WTC11 (cell line): ENCODE measurements at regions not wholly inside any gene's neighbourhood (a gene's known extent, or its start where the extent isn't known, plus 50 kb on each side); places are given as distances from the start of the nearest gene placed in this dataset.

Experiments
- ATAC-seq: fragments of 200-7000 bp; cut with Tn5 transposase; 2 replicates; pipeline ENCODE4 v1.10.0; 2021; ENCODE audit warnings: mild to moderate bottlenecking, moderate library complexity
- CTCF ChIA-PET: fragments of 300-600 bp; sonication (Branson Sonifier 250); formaldehyde crosslinking; loops from one replicate; lab custom pipeline; 2021; ENCODE audit warnings: antibody characterized with exemption; lab: Charles Lee
- POLR2A ChIA-PET: fragments of 350-600 bp; sonication (Branson Sonifier 250); formaldehyde crosslinking; loops from one replicate; lab custom pipeline; 2021; ENCODE audit warnings: antibody characterized with exemption; lab: Charles Lee
- DNase-seq: peaks from one replicate; pipeline ENCODE4 v3.0.0; 2021; ENCODE audit warnings: low spot score
- H3K27ac Mint-ChIP-seq: 2 replicates; pipeline ENCODE4 v1.8.0; 2021; ENCODE audit warnings: mixed read lengths
- H3K27me3 Mint-ChIP-seq: 2 replicates; pipeline ENCODE4 v1.8.0; 2021; ENCODE audit warnings: low read depth, mild to moderate bottlenecking, moderate library complexity, mixed read lengths
- H3K36me3 Mint-ChIP-seq: 2 replicates; pipeline ENCODE4 v1.8.0; 2021; ENCODE audit warnings: mixed read lengths
- H3K4me1 Mint-ChIP-seq: 2 replicates; pipeline ENCODE4 v1.8.0; 2022; ENCODE audit warnings: mixed read lengths
- H3K4me3 Mint-ChIP-seq: 2 replicates; pipeline ENCODE4 v1.8.0; 2021; ENCODE audit warnings: mild to moderate bottlenecking, moderate library complexity, mixed read lengths
- H3K9me3 Mint-ChIP-seq: 2 replicates; pipeline ENCODE4 v1.8.0; 2021; ENCODE audit warnings: mixed read lengths
- AR ChIP-seq: fragments of 250-450 bp; sonication (Bioruptor Pico); IDR thresholded peaks from 2 replicates; pipeline ENCODE4 v1.9.0; 2021; ENCODE audit warnings: mild to moderate bottlenecking
- ARID4B ChIP-seq: sonication (generic); formaldehyde crosslinking; IDR thresholded peaks from 2 replicates; pipeline ENCODE4 v1.8.0; 2023; ENCODE audit warnings: missing genetic modification reagents, mild to moderate bottlenecking, borderline replicate concordance
- ATF6 ChIP-seq: sonication (generic); formaldehyde crosslinking; IDR thresholded peaks from 2 replicates; pipeline ENCODE4 v1.8.1; 2023; ENCODE audit warnings: mild to moderate bottlenecking, missing genetic modification reagents
- ERG ChIP-seq: fragments of 250-450 bp; sonication (Bioruptor Pico); IDR thresholded peaks from 2 replicates; pipeline ENCODE4 v1.8.0; 2021; ENCODE audit warnings: mild to moderate bottlenecking
- ETV6 ChIP-seq: sonication (generic); formaldehyde crosslinking; IDR thresholded peaks from 2 replicates; pipeline ENCODE4 v1.8.1; 2022; ENCODE audit warnings: mild to moderate bottlenecking, missing genetic modification reagents
- FOXP1 ChIP-seq: sonication (generic); formaldehyde crosslinking; IDR thresholded peaks from 2 replicates; pipeline ENCODE4 v1.8.0; 2022; ENCODE audit warnings: missing genetic modification reagents, mild to moderate bottlenecking, moderate library complexity, borderline replicate concordance
- FOXP4 ChIP-seq: sonication (generic); formaldehyde crosslinking; IDR thresholded peaks from 2 replicates; pipeline ENCODE4 v1.8.0; 2022; ENCODE audit warnings: mild to moderate bottlenecking, missing genetic modification reagents
- GTF2I ChIP-seq: fragments of 250-450 bp; sonication (Bioruptor Pico); conservative IDR thresholded peaks from 2 replicates; pipeline ENCODE4 v1.4.0; 2021; ENCODE audit warnings: mild to moderate bottlenecking
- HMGA2 ChIP-seq: fragments of 250-450 bp; sonication (Bioruptor Pico); IDR thresholded peaks from 2 replicates; pipeline ENCODE4 v1.4.0; 2021; ENCODE audit warnings: mild to moderate bottlenecking, moderate library complexity
- HMGXB4 ChIP-seq: sonication (generic); formaldehyde crosslinking; IDR thresholded peaks from 2 replicates; pipeline ENCODE4 v1.8.1; 2023; ENCODE audit warnings: mild to moderate bottlenecking, moderate library complexity, missing genetic modification reagents
- JUN ChIP-seq: sonication (generic); formaldehyde crosslinking; IDR thresholded peaks from 2 replicates; pipeline ENCODE4 v1.8.0; 2023; ENCODE audit warnings: mild to moderate bottlenecking, missing genetic modification reagents
- NFE2L1 ChIP-seq: sonication (generic); formaldehyde crosslinking; IDR thresholded peaks from 2 replicates; pipeline ENCODE4 v1.8.1; 2023; ENCODE audit warnings: missing genetic modification reagents
- NFYB ChIP-seq: sonication (generic); formaldehyde crosslinking; conservative IDR thresholded peaks from 2 replicates; pipeline ENCODE4 v1.8.0; 2022; ENCODE audit warnings: low read depth, missing genetic modification reagents
- OVOL2 ChIP-seq: fragments of 250-450 bp; sonication (Bioruptor Pico); IDR thresholded peaks from 2 replicates; pipeline ENCODE4 v1.9.0; 2021; ENCODE audit warnings: mild to moderate bottlenecking, borderline replicate concordance
- PRDM15 ChIP-seq: sonication (generic); formaldehyde crosslinking; IDR thresholded peaks from 2 replicates; pipeline ENCODE4 v1.8.0; 2022; ENCODE audit warnings: missing genetic modification reagents
- SP1 ChIP-seq: sonication (generic); formaldehyde crosslinking; conservative IDR thresholded peaks from 2 replicates; pipeline ENCODE4 v1.8.1; 2022; ENCODE audit warnings: missing genetic modification reagents
- TEAD1 ChIP-seq: sonication (generic); formaldehyde crosslinking; IDR thresholded peaks from 2 replicates; pipeline ENCODE4 v1.8.0; 2022; ENCODE audit warnings: mild to moderate bottlenecking, missing genetic modification reagents
- TP53 ChIP-seq: sonication (generic); formaldehyde crosslinking; IDR thresholded peaks from 2 replicates; pipeline ENCODE4 v1.8.1; 2023; ENCODE audit warnings: mild to moderate bottlenecking, missing genetic modification reagents

GRCh38 chr13:83204886-83205285, 677.4 kb downstream of the SLITRK1 start:
- DNase-seq (no peak), ATAC-seq (no peak)
- TF ChIP-seq PRDM15 (CRISPR knock-in tag) (no peak), SP1 (CRISPR knock-in tag) (no peak), NFYB (CRISPR knock-in tag) (no peak), ERG (no peak), ATF6 (no peak), HMGA2 (CRISPR knock-in tag) (no peak), ARID4B (CRISPR knock-in tag) (no peak), GTF2I (CRISPR knock-in tag) (no peak), TEAD1 (no peak), FOXP4 (CRISPR knock-in tag) (no peak), ETV6 (CRISPR knock-in tag) (no peak), OVOL2 (CRISPR knock-in tag) (no peak), HMGXB4 (CRISPR knock-in tag) (no peak), FOXP1 (CRISPR knock-in tag) (no peak), NFE2L1 (CRISPR knock-in tag) (no peak), AR (no peak), TP53 (CRISPR knock-in tag) (no peak), JUN (CRISPR knock-in tag) (no peak)
- POLR2A ChIA-PET, result no interaction called here
- Mint-ChIP-seq H3K36me3 (no peaks in the 10 kb centered on the region), H3K4me3 (no peak overlapping the region), H3K27ac (0 out of 2 replicates have a peak overlapping the region, but pooled peaks have one; percentile 34), H3K4me1 (peaks cover 2% of the 10 kb centered on the region), H3K27me3 (no peaks in the 10 kb centered on the region), H3K9me3 (peaks cover 5% of the 10 kb centered on the region)
- CTCF ChIA-PET, result interaction anchor here (0.6 kb wide), 1 partner anchor 689 kb away, joined by 5 read pairs; no protein-coding TSS in a partner anchor
